Lower leg skin (tissue), 3 donors: ENCODE measurements at regions not wholly inside any gene's neighbourhood (a gene's known extent, or its start where the extent isn't known, plus 50 kb on each side); places are given as distances from the start of the nearest gene placed in this dataset.

Source experiments
- POLR2A ChIP-seq, 2 donors: fragments of 450-650 bp; IDR thresholded peaks; one replicate each; pipeline ENCODE4 v1.6.1; 2016 to 2017; ENCODE audit warnings: antibody characterized with exemption in 2 of 2, mild to moderate bottlenecking in 1 of 2, moderate library complexity in 1 of 2
- TF ChIP-seq, protein P1 (sequence below), 3 donors: fragments of 450-650 bp; IDR thresholded peaks; one replicate each; pipeline ENCODE4 v1.5.1; 2016; ENCODE audit warnings: antibody characterized with exemption in 3 of 3, mild to moderate bottlenecking in 3 of 3, moderate library complexity in 2 of 3

DNA sequence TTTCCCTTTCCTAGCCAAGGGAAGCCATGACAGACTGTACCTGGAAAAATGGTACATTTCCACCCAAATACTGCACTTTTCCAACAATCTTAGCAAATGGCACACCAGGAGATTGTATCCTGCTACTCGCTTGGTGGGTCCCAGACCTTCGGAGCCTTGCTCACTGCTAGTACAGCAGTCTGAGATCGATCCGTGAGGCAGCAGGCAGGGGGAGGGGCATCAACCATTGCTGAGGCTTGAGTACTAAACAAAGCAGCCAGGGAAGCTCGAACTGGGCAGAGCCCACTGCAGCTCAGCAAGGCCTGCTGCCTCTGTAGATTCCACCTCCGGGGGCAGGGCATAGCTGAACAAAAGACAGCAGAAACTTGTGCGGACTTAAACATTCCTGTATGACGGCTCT is 218.8 kb downstream of the LRIG3 start:
- TF ChIP-seq, protein P1, sequence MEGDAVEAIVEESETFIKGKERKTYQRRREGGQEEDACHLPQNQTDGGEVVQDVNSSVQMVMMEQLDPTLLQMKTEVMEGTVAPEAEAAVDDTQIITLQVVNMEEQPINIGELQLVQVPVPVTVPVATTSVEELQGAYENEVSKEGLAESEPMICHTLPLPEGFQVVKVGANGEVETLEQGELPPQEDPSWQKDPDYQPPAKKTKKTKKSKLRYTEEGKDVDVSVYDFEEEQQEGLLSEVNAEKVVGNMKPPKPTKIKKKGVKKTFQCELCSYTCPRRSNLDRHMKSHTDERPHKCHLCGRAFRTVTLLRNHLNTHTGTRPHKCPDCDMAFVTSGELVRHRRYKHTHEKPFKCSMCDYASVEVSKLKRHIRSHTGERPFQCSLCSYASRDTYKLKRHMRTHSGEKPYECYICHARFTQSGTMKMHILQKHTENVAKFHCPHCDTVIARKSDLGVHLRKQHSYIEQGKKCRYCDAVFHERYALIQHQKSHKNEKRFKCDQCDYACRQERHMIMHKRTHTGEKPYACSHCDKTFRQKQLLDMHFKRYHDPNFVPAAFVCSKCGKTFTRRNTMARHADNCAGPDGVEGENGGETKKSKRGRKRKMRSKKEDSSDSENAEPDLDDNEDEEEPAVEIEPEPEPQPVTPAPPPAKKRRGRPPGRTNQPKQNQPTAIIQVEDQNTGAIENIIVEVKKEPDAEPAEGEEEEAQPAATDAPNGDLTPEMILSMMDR (IDR thresholded peaks at IDR 0.05) = no peak
- TF ChIP-seq POLR2A (IDR thresholded peaks at IDR 0.05) = no peak
